ENCODE measurements at regions not wholly inside any gene's neighbourhood (a gene's known extent, or its start where the extent isn't known, plus 50 kb on each side); places are given as distances from the start of the nearest gene placed in this dataset.
A peak's percentile ranks its signal among the peaks of the same experiment; 100 is the strongest.

DNA sequence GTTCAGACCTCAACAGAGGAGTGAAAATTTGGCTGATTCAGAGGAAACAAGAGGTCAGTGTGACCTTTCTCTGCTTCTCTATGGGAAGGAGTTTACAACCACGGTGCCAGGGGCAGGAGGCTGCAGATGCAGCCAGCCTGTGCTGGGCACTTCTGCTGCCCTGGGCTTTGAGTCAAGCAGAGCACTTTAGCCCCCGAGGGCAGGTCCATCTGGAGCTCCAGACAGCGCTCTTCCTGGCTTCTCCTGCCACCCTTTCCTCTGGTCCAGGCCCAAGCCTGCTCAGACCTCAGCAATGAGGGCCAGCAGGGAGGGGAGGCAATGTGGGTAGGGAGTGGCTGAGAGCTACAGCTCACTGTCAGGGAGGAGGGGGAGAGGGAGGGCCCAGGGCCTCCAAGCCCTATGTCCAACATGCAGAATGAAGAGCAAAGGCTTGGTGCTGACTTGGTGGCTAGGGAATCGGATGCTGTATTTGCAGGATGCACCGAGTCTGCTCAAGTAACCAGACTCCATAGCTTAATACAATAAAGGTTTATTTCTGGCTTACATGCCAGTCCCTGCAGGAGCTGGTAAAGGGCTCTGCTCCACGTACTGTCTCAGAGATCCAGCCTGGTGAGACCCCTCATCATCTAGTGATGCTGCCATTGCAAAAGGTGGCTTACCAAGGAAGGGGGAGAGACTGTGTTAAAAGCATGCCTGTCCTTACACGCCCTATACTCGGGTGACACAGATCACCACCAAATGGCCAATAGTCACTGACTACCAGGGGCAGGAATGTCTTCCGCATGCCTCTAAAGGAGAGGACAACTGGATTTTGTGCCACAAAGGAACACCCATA is 481.6 kb downstream of the RPS24 start:
- DNase-seq (ENCODE audit: low read depth, low spot score) (no peak), ATAC-seq (peak; percentile 71)
- H3K27ac ChIP-seq (ENCODE audit: low read depth, low read length), result no peak overlapping the region
- no peaks in the 10 kb centered on the region for H3K9me3 ChIP-seq (ENCODE audit: control insufficient read depth in 1 of 2, insufficient read depth in 1 of 2, low read depth in 1 of 2, low read length in 2 of 2)
- H4K20me1 ChIP-seq (ENCODE audit: insufficient read depth), result no peaks in the 10 kb centered on the region
- no peaks in the 10 kb centered on the region for H3K27me3 ChIP-seq (ENCODE audit: insufficient read depth, low read length)
- H3K9me2 ChIP-seq (ENCODE audit: insufficient read depth), result no peaks in the 10 kb centered on the region
- intact Hi-C loops (cut with micrococcal nuclease), result no loop called here
- CTCF ChIA-PET, result no interaction called here
- H2AFZ ChIP-seq (ENCODE audit: low read depth, low read length, poor library complexity, severe bottlenecking), result no peak overlapping the region
- POLR2A ChIA-PET, result no interaction called here
- TF ChIP-seq RAD21 (IDR thresholded peaks at IDR 0.05; ENCODE audit: low read depth) (no peak), YY1 (IDR thresholded peaks at IDR 0.05; ENCODE audit: extremely low read depth, insufficient replicate concordance, low read depth, low read length) (no peak), SRF (IDR thresholded peaks at IDR 0.05; ENCODE audit: low read depth) (no peak), POLR2A (IDR thresholded peaks at IDR 0.05; ENCODE audit: borderline replicate concordance, extremely low read depth, insufficient read depth, insufficient read length) (no peak), TCF7L2 (IDR thresholded peaks at IDR 0.05; ENCODE audit: borderline replicate concordance, extremely low read depth, insufficient read depth, insufficient read length) (no peak), CEBPB (IDR thresholded peaks at IDR 0.05; ENCODE audit: low read depth) (no peak), SP1 (IDR thresholded peaks at IDR 0.05; ENCODE audit: low read depth) (no peak), SIN3A (IDR thresholded peaks at IDR 0.05; ENCODE audit: low read depth) (no peak), EZH2phosphoT487 (IDR thresholded peaks at IDR 0.05; ENCODE audit: borderline replicate concordance) (no peak), ZNF274 (IDR thresholded peaks at IDR 0.05; ENCODE audit: low read depth, low read length) (no peak), EZH2 (IDR thresholded peaks at IDR 0.05) (no peak), POLR2AphosphoS5 (IDR thresholded peaks at IDR 0.05; ENCODE audit: low read depth, low read length) (no peak), CBX3 (IDR thresholded peaks at IDR 0.05; ENCODE audit: low read depth) (no peak), ELF1 (IDR thresholded peaks at IDR 0.05; ENCODE audit: borderline replicate concordance, low read depth) (no peak), ZFX (IDR thresholded peaks at IDR 0.05) (no peak)
- TF ChIP-seq, protein P1, sequence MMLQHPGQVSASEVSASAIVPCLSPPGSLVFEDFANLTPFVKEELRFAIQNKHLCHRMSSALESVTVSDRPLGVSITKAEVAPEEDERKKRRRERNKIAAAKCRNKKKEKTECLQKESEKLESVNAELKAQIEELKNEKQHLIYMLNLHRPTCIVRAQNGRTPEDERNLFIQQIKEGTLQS (IDR thresholded peaks at IDR 0.05), result no peak
- TF ChIP-seq, protein P2, sequence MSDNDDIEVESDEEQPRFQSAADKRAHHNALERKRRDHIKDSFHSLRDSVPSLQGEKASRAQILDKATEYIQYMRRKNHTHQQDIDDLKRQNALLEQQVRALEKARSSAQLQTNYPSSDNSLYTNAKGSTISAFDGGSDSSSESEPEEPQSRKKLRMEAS (IDR thresholded peaks at IDR 0.05), result no peak
- TF ChIP-seq, protein P3, sequence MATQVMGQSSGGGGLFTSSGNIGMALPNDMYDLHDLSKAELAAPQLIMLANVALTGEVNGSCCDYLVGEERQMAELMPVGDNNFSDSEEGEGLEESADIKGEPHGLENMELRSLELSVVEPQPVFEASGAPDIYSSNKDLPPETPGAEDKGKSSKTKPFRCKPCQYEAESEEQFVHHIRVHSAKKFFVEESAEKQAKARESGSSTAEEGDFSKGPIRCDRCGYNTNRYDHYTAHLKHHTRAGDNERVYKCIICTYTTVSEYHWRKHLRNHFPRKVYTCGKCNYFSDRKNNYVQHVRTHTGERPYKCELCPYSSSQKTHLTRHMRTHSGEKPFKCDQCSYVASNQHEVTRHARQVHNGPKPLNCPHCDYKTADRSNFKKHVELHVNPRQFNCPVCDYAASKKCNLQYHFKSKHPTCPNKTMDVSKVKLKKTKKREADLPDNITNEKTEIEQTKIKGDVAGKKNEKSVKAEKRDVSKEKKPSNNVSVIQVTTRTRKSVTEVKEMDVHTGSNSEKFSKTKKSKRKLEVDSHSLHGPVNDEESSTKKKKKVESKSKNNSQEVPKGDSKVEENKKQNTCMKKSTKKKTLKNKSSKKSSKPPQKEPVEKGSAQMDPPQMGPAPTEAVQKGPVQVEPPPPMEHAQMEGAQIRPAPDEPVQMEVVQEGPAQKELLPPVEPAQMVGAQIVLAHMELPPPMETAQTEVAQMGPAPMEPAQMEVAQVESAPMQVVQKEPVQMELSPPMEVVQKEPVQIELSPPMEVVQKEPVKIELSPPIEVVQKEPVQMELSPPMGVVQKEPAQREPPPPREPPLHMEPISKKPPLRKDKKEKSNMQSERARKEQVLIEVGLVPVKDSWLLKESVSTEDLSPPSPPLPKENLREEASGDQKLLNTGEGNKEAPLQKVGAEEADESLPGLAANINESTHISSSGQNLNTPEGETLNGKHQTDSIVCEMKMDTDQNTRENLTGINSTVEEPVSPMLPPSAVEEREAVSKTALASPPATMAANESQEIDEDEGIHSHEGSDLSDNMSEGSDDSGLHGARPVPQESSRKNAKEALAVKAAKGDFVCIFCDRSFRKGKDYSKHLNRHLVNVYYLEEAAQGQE (IDR thresholded peaks at IDR 0.05; ENCODE audit: low read depth), result no peak
- TF ChIP-seq, protein P4, sequence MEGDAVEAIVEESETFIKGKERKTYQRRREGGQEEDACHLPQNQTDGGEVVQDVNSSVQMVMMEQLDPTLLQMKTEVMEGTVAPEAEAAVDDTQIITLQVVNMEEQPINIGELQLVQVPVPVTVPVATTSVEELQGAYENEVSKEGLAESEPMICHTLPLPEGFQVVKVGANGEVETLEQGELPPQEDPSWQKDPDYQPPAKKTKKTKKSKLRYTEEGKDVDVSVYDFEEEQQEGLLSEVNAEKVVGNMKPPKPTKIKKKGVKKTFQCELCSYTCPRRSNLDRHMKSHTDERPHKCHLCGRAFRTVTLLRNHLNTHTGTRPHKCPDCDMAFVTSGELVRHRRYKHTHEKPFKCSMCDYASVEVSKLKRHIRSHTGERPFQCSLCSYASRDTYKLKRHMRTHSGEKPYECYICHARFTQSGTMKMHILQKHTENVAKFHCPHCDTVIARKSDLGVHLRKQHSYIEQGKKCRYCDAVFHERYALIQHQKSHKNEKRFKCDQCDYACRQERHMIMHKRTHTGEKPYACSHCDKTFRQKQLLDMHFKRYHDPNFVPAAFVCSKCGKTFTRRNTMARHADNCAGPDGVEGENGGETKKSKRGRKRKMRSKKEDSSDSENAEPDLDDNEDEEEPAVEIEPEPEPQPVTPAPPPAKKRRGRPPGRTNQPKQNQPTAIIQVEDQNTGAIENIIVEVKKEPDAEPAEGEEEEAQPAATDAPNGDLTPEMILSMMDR (IDR thresholded peaks at IDR 0.05 in 2 of 3, conservative IDR thresholded peaks at IDR 0.05 in 1 of 3; ENCODE audit: borderline replicate concordance in 1 of 3, insufficient read depth in 1 of 3, low read depth in 2 of 3, low read length in 2 of 3), result no peak
- TF ChIP-seq, protein P5, sequence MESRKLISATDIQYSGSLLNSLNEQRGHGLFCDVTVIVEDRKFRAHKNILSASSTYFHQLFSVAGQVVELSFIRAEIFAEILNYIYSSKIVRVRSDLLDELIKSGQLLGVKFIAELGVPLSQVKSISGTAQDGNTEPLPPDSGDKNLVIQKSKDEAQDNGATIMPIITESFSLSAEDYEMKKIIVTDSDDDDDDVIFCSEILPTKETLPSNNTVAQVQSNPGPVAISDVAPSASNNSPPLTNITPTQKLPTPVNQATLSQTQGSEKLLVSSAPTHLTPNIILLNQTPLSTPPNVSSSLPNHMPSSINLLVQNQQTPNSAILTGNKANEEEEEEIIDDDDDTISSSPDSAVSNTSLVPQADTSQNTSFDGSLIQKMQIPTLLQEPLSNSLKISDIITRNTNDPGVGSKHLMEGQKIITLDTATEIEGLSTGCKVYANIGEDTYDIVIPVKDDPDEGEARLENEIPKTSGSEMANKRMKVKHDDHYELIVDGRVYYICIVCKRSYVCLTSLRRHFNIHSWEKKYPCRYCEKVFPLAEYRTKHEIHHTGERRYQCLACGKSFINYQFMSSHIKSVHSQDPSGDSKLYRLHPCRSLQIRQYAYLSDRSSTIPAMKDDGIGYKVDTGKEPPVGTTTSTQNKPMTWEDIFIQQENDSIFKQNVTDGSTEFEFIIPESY (IDR thresholded peaks at IDR 0.05; ENCODE audit: extremely low read depth, insufficient replicate concordance, low read length), result no peak
- peaks cover 0 to 16% of the 10 kb centered on the region in 2 experiments; a peak in 1 of 4 replicates for H3K4me1 ChIP-seq (ENCODE audit: control insufficient read depth in 1 of 2, insufficient read depth in 2 of 2, low read length in 2 of 2)
- H3K4me3 ChIP-seq (replicated peaks in 1 of 2; ENCODE audit: low read depth in 1 of 2, low read length in 2 of 2), result no peak overlapping the region
- H3K79me2 ChIP-seq (ENCODE audit: insufficient read depth, low read length), result no peaks in the 10 kb centered on the region
- H3K36me3 ChIP-seq (ENCODE audit: control insufficient read depth in 1 of 2, insufficient read depth in 2 of 2, low read length in 2 of 2), result no peaks in the 10 kb centered on the region
- peak overlapping the region; percentile 28 for H3K4me2 ChIP-seq (ENCODE audit: low read length)
- H3K9ac ChIP-seq (ENCODE audit: low read length), result no peak overlapping the region
- BruUV-seq (replicated peaks), result no TSS peak
- RAD21 ChIA-PET (ENCODE audit: low non-redundant PET in 1 of 2, low total read pairs in 2 of 2, uncharacterized antibody in 2 of 2, unreplicated experiment in 2 of 2), result no interaction called here

All from HCT116 (cell line).